ENCODE measurements at regions not wholly inside any gene's neighbourhood (a gene's known extent, or its start where the extent isn't known, plus 50 kb on each side); places are given as distances from the start of the nearest gene placed in this dataset.
"Not testable (repeated sequence)": the region's sequence is repeated elsewhere in the genome, so short reads cannot be mapped to it uniquely, and the experiment has no call there.

DNA sequence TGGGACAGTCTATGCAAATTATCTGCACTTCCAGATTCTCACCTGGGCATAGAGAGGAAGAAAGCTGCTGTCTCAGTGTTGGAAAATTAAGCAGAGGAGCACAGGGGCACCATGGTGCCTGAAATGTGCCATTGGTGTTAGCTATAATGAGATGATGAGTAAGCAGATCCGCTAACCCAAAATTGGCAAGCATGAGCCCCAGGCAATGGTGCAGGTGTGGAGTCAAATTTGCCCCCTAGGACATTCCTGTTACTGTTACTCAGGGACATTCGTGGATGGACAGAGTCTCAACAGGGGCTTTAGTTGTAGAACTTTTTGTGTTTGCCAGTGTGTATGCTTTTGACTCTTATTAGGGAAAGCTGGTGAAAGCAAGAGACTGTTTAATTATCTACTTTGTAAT lies 385.2 kb upstream of the KLF6 start:
- H3K27me3 ChIP-seq (ENCODE audit: control insufficient read depth, insufficient read depth, low read length) = no peaks in the 10 kb centered on the region
- no peaks in the 10 kb centered on the region for H3K9me3 ChIP-seq (ENCODE audit: control insufficient read depth, insufficient read depth, low read length)
- no peak overlapping the region for H3K9ac ChIP-seq (ENCODE audit: low read depth, low read length)
- H3K4me3 ChIP-seq (ENCODE audit: low read depth, low read length) = no peak overlapping the region
- H3K4me1 ChIP-seq (ENCODE audit: control insufficient read depth, insufficient read depth, low read length) = no peaks in the 10 kb centered on the region
- no peak overlapping the region for H3K27ac ChIP-seq (ENCODE audit: low read depth, low read length)
- H3K36me3 ChIP-seq (ENCODE audit: control insufficient read depth, insufficient read depth, low read length) = no peaks in the 10 kb centered on the region

DNA sequence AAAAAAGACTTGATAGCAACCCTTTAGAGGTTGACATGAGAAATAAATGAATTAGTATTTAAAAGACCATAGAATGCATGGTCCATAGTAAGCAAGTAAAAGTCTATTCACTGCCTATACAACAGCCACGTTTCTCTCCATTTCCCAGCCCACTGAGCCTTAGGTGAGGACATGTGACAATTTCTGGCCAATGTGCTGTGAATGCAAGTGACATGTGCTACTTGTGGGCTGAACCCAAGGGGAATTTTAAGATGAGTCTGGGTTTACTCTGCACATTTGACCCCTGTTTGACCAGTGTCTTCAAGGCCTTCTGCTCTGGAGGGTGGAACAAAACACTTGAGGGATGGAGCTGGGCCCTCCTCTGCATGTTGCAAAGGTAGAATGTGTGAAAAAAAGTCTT lies 384.4 kb upstream of the KLF6 start:
- Histone ChIP-seq H3K27ac (ENCODE audit: low read depth, low read length) (no peak overlapping the region), H3K9me3 (ENCODE audit: control insufficient read depth, insufficient read depth, low read length) (no peaks in the 10 kb centered on the region), H3K27me3 (ENCODE audit: control insufficient read depth, insufficient read depth, low read length) (no peaks in the 10 kb centered on the region), H3K36me3 (ENCODE audit: control insufficient read depth, insufficient read depth, low read length) (no peaks in the 10 kb centered on the region), H3K4me3 (ENCODE audit: low read depth, low read length) (no peak overlapping the region), H3K4me1 (ENCODE audit: control insufficient read depth, insufficient read depth, low read length) (no peaks in the 10 kb centered on the region), H3K9ac (ENCODE audit: low read depth, low read length) (no peak overlapping the region)

DNA sequence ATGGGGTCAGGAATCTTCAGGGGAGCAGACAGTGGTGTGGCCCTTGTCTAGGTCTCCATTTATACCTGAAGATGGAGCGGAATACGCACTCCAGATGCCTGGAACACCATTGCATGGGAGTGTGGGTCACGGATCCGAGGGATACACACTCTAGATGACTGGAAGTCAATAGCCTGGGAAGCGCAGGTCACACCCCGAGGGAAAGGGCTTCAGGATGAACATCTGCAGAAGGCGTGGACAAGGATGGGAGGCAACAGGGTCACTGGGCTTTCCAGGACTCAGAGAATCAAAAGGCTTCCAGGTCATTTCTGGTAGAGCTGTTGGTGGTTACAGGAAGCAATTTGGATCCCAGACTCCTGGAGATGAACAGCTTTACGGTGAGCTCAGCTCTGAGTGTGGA lies 382.2 kb upstream of the KLF6 start:
- Histone ChIP-seq H3K9me3 (ENCODE audit: control insufficient read depth, insufficient read depth, low read length) (no peaks in the 10 kb centered on the region), H3K9ac (ENCODE audit: low read depth, low read length) (no peak overlapping the region), H3K36me3 (ENCODE audit: control insufficient read depth, insufficient read depth, low read length) (no peaks in the 10 kb centered on the region), H3K4me1 (ENCODE audit: control insufficient read depth, insufficient read depth, low read length) (peaks cover 12% of the 10 kb centered on the region), H3K4me3 (ENCODE audit: low read depth, low read length) (no peak overlapping the region), H3K27me3 (ENCODE audit: control insufficient read depth, insufficient read depth, low read length) (no peaks in the 10 kb centered on the region), H3K27ac (ENCODE audit: low read depth, low read length) (no peak overlapping the region)

DNA sequence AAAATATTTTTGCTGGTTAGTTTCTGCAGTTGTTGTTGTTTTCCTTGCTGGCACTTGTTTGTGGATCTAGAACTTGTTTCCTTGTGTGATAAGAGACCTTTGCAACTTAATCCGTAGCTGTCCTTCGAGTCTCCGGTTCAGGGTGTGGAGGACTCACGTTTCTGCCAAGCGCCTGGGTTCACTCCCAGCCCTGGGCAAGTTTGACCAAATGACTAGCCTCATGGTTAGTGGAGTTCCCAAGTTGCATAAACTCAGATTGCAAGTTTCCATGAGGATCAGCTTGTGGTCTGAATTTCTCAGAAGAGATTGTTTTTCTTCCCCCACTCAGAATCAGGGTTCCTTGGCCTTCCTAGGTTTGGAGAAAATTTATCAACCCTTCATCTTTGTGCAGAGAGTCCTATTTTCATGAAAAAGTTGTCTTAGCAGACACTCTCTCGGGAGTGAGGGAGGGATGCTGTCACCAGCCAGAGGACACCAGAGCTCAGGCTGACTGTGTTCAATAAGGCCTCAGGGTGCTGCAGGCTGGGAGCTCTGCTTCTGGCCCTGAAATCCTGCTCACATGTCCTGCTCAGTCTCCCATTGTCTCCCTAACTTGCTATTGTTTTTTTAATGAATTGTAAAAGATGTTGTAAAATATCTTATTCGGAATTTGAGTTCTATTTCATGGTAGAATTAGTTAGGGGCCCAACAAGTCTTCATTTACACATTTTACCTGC lies 377.7 kb upstream of the KLF6 start:
- Histone ChIP-seq H3K36me3 (ENCODE audit: control insufficient read depth, insufficient read depth, low read length) (no peaks in the 10 kb centered on the region), H3K4me1 (ENCODE audit: control insufficient read depth, insufficient read depth, low read length) (peaks cover 12% of the 10 kb centered on the region), H3K4me3 (ENCODE audit: low read depth, low read length) (no peak overlapping the region), H3K27me3 (ENCODE audit: control insufficient read depth, insufficient read depth, low read length) (no peaks in the 10 kb centered on the region), H3K9ac (ENCODE audit: low read depth, low read length) (no peak overlapping the region), H3K9me3 (ENCODE audit: control insufficient read depth, insufficient read depth, low read length) (no peaks in the 10 kb centered on the region), H3K27ac (ENCODE audit: low read depth, low read length) (no peak overlapping the region)

DNA sequence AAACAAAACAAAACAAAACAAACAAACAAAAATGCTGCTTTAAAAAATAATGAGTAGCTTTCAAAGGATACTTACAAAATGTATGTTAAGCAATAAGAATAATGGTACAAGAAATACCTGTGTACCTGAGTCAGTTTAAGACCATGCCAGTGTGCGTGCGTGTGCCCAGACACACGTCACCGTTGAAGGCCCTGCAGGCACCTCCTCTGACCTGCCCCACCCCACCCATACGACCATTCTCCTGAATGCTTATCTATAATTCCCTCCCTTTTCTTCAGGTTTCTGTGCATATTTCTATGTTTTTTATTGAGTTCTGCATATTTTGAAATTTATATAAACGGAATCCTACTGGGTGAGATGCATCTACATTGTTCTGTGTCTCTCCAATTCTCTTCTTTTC lies 374.2 kb upstream of the KLF6 start:
- no peak overlapping the region for H3K27ac ChIP-seq (ENCODE audit: low read depth, low read length)
- H3K36me3 ChIP-seq (ENCODE audit: control insufficient read depth, insufficient read depth, low read length) = no peaks in the 10 kb centered on the region
- no peaks in the 10 kb centered on the region for H3K9me3 ChIP-seq (ENCODE audit: control insufficient read depth, insufficient read depth, low read length)
- H3K4me3 ChIP-seq (ENCODE audit: low read depth, low read length) = no peak overlapping the region
- peaks cover 12% of the 10 kb centered on the region for H3K4me1 ChIP-seq (ENCODE audit: control insufficient read depth, insufficient read depth, low read length)
- no peak overlapping the region for H3K9ac ChIP-seq (ENCODE audit: low read depth, low read length)
- H3K27me3 ChIP-seq (ENCODE audit: control insufficient read depth, insufficient read depth, low read length) = no peaks in the 10 kb centered on the region

DNA sequence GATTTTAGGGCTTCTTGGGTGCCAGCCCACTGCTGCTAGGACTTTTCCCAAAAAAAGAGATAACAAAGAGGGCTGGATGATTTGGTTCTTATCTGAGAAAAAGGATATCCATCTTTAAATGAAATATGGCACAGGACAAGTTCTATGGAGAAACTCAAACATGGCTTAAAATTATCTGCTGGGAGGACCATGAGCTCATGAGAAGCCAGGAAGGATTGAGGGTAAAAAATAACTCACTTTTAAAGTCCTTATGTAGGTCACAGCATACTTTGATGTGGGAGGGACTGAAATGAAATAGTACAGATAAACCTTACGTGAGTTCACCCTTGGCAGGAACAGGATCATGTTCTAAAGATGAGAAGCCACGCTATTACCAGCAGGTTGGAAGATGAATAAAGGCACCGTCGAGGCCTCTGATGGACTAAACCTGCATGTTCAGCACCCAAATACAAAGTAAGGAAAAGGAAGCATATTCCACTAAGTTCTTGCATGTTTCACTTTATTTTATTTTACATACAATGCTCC lies 369.2 kb upstream of the KLF6 start:
- Histone ChIP-seq H3K27me3 (ENCODE audit: control insufficient read depth, insufficient read depth, low read length) (no peaks in the 10 kb centered on the region), H3K4me1 (ENCODE audit: control insufficient read depth, insufficient read depth, low read length) (no peaks in the 10 kb centered on the region), H3K4me3 (ENCODE audit: low read depth, low read length) (no peak overlapping the region), H3K9ac (ENCODE audit: low read depth, low read length) (no peak overlapping the region), H3K27ac (ENCODE audit: low read depth, low read length) (no peak overlapping the region), H3K9me3 (ENCODE audit: control insufficient read depth, insufficient read depth, low read length) (no peaks in the 10 kb centered on the region), H3K36me3 (ENCODE audit: control insufficient read depth, insufficient read depth, low read length) (no peaks in the 10 kb centered on the region)

DNA sequence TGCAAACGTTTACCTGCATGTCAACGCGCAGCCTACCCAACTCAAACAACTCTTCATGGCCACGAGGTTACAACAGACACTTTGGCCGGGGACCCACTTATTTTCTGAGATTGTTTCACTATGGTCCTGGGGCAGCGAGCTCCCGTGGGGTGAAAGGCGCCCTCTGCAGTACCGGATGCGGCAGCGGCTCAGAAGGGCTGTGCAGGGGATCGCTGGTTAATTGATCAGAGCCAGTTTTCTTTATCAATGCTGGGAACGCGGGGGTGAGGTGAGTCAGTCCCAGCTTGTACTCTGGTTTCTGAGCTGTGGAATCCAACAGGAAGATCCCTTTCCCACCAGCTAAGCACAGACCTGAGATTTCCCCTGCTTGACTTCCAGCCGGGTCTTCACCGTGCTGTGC lies 366.5 kb upstream of the KLF6 start:
- no peak overlapping the region for H3K9ac ChIP-seq (ENCODE audit: low read depth, low read length)

DNA sequence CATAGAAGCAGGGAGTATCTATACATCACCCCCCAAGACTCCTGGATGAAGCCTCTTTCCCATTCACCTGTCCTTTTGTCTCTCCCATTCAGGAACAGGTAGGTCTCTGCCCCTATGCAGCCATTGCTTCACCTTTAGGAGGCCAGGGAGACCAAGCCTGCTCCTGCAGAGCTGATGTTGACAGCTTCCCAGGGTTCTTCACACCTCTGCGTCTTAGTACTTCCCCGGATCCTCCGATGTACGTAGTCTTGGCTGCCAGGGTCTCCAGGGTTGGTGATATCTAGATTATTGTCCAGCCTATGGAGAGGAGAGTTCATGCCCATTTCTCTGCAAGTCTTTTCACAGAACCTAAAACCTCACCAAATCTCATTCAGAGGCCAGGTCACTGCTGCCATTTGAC lies 365.7 kb upstream of the KLF6 start:
- H3K4me1 ChIP-seq (ENCODE audit: control insufficient read depth, insufficient read depth, low read length) = no peaks in the 10 kb centered on the region

More for the DNA sequence above, 366.5 kb upstream of the KLF6 start:
- Histone ChIP-seq H3K27ac (ENCODE audit: low read depth, low read length) (no peak overlapping the region), H3K9me3 (ENCODE audit: control insufficient read depth, insufficient read depth, low read length) (no peaks in the 10 kb centered on the region), H3K4me1 (ENCODE audit: control insufficient read depth, insufficient read depth, low read length) (no peaks in the 10 kb centered on the region), H3K27me3 (ENCODE audit: control insufficient read depth, insufficient read depth, low read length) (no peaks in the 10 kb centered on the region), H3K36me3 (ENCODE audit: control insufficient read depth, insufficient read depth, low read length) (no peaks in the 10 kb centered on the region), H3K4me3 (ENCODE audit: low read depth, low read length) (no peak overlapping the region)

DNA sequence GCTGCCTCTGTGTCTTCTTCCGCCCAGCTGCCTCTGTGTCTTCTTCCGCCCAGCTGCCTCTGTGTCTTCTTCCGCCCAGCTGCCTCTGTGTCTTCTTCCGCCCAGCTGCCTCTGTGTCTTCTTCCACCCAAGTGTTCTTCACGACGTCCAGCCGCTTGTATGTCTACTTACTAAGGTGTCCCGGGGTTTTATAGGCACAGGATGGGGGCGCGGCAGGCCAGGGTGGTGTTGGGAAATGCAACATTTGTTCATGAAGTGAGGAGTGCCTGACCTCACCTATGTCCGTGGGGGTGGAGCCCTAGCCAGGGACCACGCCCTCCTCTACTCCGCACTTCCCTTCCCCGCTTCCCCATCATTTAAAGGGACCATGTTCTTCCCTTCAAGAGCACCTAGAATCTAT lies 364.5 kb upstream of the KLF6 start:
- not testable (repeated sequence) for H3K36me3 ChIP-seq (ENCODE audit: control insufficient read depth, insufficient read depth, low read length); H3K9me3 ChIP-seq (ENCODE audit: control insufficient read depth, insufficient read depth, low read length); H3K27ac ChIP-seq (ENCODE audit: low read depth, low read length); H3K4me3 ChIP-seq (ENCODE audit: low read depth, low read length); H3K9ac ChIP-seq (ENCODE audit: low read depth, low read length); H3K4me1 ChIP-seq (ENCODE audit: control insufficient read depth, insufficient read depth, low read length); H3K27me3 ChIP-seq (ENCODE audit: control insufficient read depth, insufficient read depth, low read length)

More for the DNA sequence above, 365.7 kb upstream of the KLF6 start:
- no peak overlapping the region for H3K4me3 ChIP-seq (ENCODE audit: low read depth, low read length)
- no peaks in the 10 kb centered on the region for H3K36me3 ChIP-seq (ENCODE audit: control insufficient read depth, insufficient read depth, low read length)
- H3K27me3 ChIP-seq (ENCODE audit: control insufficient read depth, insufficient read depth, low read length) = no peaks in the 10 kb centered on the region
- H3K9me3 ChIP-seq (ENCODE audit: control insufficient read depth, insufficient read depth, low read length) = no peaks in the 10 kb centered on the region
- no peak overlapping the region for H3K9ac ChIP-seq (ENCODE audit: low read depth, low read length)
- H3K27ac ChIP-seq (ENCODE audit: low read depth, low read length) = no peak overlapping the region

DNA sequence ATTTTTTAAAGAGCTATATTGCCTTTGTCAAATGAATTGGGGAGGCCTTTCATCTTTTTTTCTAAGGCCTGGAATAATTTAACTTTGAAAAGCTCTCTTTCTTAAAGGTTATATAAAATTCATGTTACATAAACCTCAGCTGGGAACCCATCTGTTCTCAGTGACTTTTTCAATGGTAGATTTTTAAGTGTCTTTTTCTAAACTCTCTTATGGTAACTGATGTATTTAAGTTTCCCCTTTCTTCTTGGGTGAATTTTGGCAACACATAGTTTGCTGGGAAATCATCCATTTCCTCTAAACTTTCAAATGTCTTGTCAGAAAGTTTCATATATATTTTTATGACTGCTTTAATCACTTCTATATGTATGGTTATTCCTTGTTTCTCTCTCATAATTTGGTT lies 362.2 kb upstream of the KLF6 start:
- Histone ChIP-seq H3K4me3 (ENCODE audit: low read depth, low read length) (no peak overlapping the region), H3K4me1 (ENCODE audit: control insufficient read depth, insufficient read depth, low read length) (no peaks in the 10 kb centered on the region; the same call in 1 of the 2 replicates), H3K36me3 (ENCODE audit: control insufficient read depth, insufficient read depth, low read length) (no peaks in the 10 kb centered on the region), H3K27me3 (ENCODE audit: control insufficient read depth, insufficient read depth, low read length) (no peaks in the 10 kb centered on the region), H3K27ac (ENCODE audit: low read depth, low read length) (no peak overlapping the region), H3K9ac (ENCODE audit: low read depth, low read length) (no peak overlapping the region), H3K9me3 (ENCODE audit: control insufficient read depth, insufficient read depth, low read length) (no peaks in the 10 kb centered on the region)

DNA sequence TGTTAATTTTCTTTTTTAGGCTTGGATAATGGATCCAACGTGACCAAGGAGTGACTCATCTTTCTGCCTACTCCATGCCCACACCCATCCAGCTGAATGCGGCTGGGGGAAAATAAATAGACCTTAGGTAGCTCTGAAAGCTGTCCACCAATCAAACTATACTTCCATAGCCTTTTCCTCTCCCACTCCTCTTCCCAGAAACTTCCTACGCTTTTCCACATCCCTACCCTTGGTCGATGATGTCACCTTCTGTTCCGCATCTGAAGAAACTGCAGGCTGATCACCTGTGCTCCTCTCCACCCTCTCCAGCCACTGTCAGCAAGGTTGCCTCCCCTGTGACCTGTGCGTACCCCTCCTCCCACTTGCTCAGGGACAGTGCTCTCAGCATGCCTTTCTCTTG lies 359.8 kb upstream of the KLF6 start:
- Histone ChIP-seq H3K9me3 (ENCODE audit: control insufficient read depth, insufficient read depth, low read length) (peaks cover 12% of the 10 kb centered on the region), H3K9ac (ENCODE audit: low read depth, low read length) (no peak overlapping the region), H3K27me3 (ENCODE audit: control insufficient read depth, insufficient read depth, low read length) (no peaks in the 10 kb centered on the region), H3K4me3 (ENCODE audit: low read depth, low read length) (no peak overlapping the region), H3K27ac (ENCODE audit: low read depth, low read length) (no peak overlapping the region), H3K4me1 (ENCODE audit: control insufficient read depth, insufficient read depth, low read length) (no peaks in the 10 kb centered on the region; the same call in 1 of the 2 replicates), H3K36me3 (ENCODE audit: control insufficient read depth, insufficient read depth, low read length) (no peaks in the 10 kb centered on the region)

Data from HUES48 (cell line).